Dermis microvascular lymphatic vessel endothelial cell (primary cell): ENCODE measurements at regions not wholly inside any gene's neighbourhood (a gene's known extent, or its start where the extent isn't known, plus 50 kb on each side); places are given as distances from the start of the nearest gene placed in this dataset.
A peak's percentile ranks its signal among the peaks of the same experiment; 100 is the strongest.

Experiments
- DNase-seq, 2 donors: peaks; one replicate each; pipeline versions ENCODE4 v3.0.0 to v3.0.0-alpha.2; 2010; ENCODE audit warnings: low read depth in 2 of 2

GRCh38 chr4:133014473-133015135, 134.5 kb upstream of the PCDH10 start:
- DNase-seq: peak in 1 of 2 donors; percentile 15

- DNase-seq: no peak
These were observed 103.8 kb upstream of the PCDH10 start for GRCh38 chr4:133045288-133045687.

GRCh38 chr4:133046156-133046555, 102.9 kb upstream of the PCDH10 start:
- DNase-seq: no peak

GRCh38 chr4:133058701-133059100, 90.4 kb upstream of the PCDH10 start:
- DNase-seq: no peak

GRCh38 chr4:133059117-133059516, 90.0 kb upstream of the PCDH10 start:
- no peak for DNase-seq

GRCh38 chr4:133062851-133063250, 86.2 kb upstream of the PCDH10 start:
- peak in 1 of 2 donors; percentile 14 for DNase-seq

GRCh38 chr4:133068083-133068482, 81.0 kb upstream of the PCDH10 start:
- DNase-seq: no peak

- no peak for DNase-seq
These were observed 67.8 kb upstream of the PCDH10 start for GRCh38 chr4:133081246-133081645.

GRCh38 chr4:133084421-133084820, 64.7 kb upstream of the PCDH10 start:
- no peak for DNase-seq

GRCh38 chr4:133095591-133095990, 53.5 kb upstream of the PCDH10 start:
- no peak for DNase-seq

GRCh38 chr4:133096972-133097371, 52.1 kb upstream of the PCDH10 start:
- peak in 1 of 2 donors; percentile 59 for DNase-seq
